HepG2 (cell line): ENCODE measurements at regions not wholly inside any gene's neighbourhood (a gene's known extent, or its start where the extent isn't known, plus 50 kb on each side); places are given as distances from the start of the nearest gene placed in this dataset.

Experiments used
- ATAC-seq: fragments of 200-7000 bp; cut with Tn5 transposase; 3 replicates; pipeline ENCODE4 v1.9.1; 2020; ENCODE audit warnings: mild to moderate bottlenecking, moderate library complexity
- BruUV-seq: library from RNA; stranded (reverse); fragments of 400-500 nt; replicated peaks from 2 replicates; lab custom pipeline; 2021; lab: Mats Ljungman, UMichigan
- CTCF ChIA-PET: fragments of 300-600 bp; formaldehyde crosslinking; extraction: SDS; loops from one replicate; lab custom pipeline; 2021; ENCODE audit warnings: low total read pairs, inconsistent platforms, low intra/inter-chr PET ratio; lab: Yijun Ruan, JAX
- POLR2A ChIA-PET: fragments of 350-600 bp; sonication (Branson Sonifier 250); formaldehyde crosslinking; loops from one replicate; lab custom pipeline; 2020; ENCODE audit warnings: antibody characterized with exemption, inconsistent platforms; lab: Yijun Ruan, JAX
- DNase-seq: peaks from one replicate; pipeline ENCODE4 v3.0.0-alpha.2; 2015; ENCODE audit warnings: low spot score
- FAIRE-seq: peaks from 3 replicates; lab custom pipeline; 2011; peaks lifted over from hg19 to GRCh38; lab: Jason Lieb, UNC
- H2AFZ ChIP-seq: one replicate; pipeline ENCODE4 v1.6.1; 2011; ENCODE audit warnings: low read length, inconsistent platforms
- H3K27ac ChIP-seq: fragments of 300-600 bp; 3 replicates; pipeline ENCODE4 v1.8.0; 2011; ENCODE audit warnings: mixed run types, mild to moderate bottlenecking, mixed read lengths, low read length, inconsistent platforms; ENCODE audit not compliant: insufficient read depth; ENCODE audit errors: extremely low read length
- H3K27me3 ChIP-seq, 2 experiments: fragments of 200-600 bp in 1 of 2; 2 replicates in 1 of 2; 3 replicates in 1 of 2; pipeline versions ENCODE4 v1.6.0 to v1.8.0; 2011; ENCODE audit warnings: low read length in 2 of 2, mild to moderate bottlenecking in 2 of 2, moderate library complexity in 2 of 2, inconsistent platforms in 1 of 2; ENCODE audit not compliant: insufficient read depth in 2 of 2, control insufficient read depth in 1 of 2
- H3K36me3 ChIP-seq, 2 experiments: fragments of 200-600 bp in 1 of 2; replicated peaks in 1 of 2; 2 replicates in 1 of 2; 3 replicates in 1 of 2; pipeline versions ENCODE4 v1.5.1 to v1.8.0; 2011; ENCODE audit warnings: low read length in 2 of 2, inconsistent platforms in 1 of 2; ENCODE audit not compliant: insufficient read depth in 2 of 2, control insufficient read depth in 1 of 2
- H3K4me1 ChIP-seq: 2 replicates; pipeline ENCODE4 v1.5.1; 2012; ENCODE audit warnings: low read length, inconsistent platforms; ENCODE audit not compliant: insufficient read depth
- H3K4me2 ChIP-seq: 2 replicates; pipeline ENCODE4 v1.6.0; 2011; ENCODE audit warnings: low read depth, low read length, inconsistent platforms
- H3K4me3 ChIP-seq, 3 experiments: fragments of 200-600 bp in 1 of 3; sonication (generic), shearing (Covaris generic) in 1 of 3; replicated peaks in 1 of 3; 2 replicates each; pipeline ENCODE4 v1.5.1; 2011 to 2016; ENCODE audit warnings: low read length in 3 of 3, inconsistent platforms in 2 of 3, low read depth in 2 of 3, mild to moderate bottlenecking in 2 of 3, control low read depth in 1 of 3, mixed read lengths in 1 of 3; ENCODE audit not compliant: insufficient read depth in 1 of 3
- H3K79me2 ChIP-seq: one replicate; pipeline ENCODE4 v1.6.1; 2011; ENCODE audit warnings: low read length, inconsistent platforms; ENCODE audit not compliant: insufficient read depth
- H3K9ac ChIP-seq: 2 replicates; pipeline ENCODE4 v1.6.0; 2011; ENCODE audit warnings: mild to moderate bottlenecking, low read depth, low read length, inconsistent platforms; ENCODE audit not compliant: insufficient read depth
- H3K9me3 ChIP-seq: 2 replicates; pipeline ENCODE4 v1.5.1; 2012; ENCODE audit warnings: mild to moderate bottlenecking, low read length
- H4K20me1 ChIP-seq: 2 replicates; pipeline ENCODE4 v1.6.0; 2011; ENCODE audit warnings: inconsistent platforms, mild to moderate bottlenecking, low read length, moderate library complexity; ENCODE audit not compliant: insufficient read depth
- MAFK ChIP-seq, 2 experiments: IDR thresholded peaks in 1 of 2; conservative IDR thresholded peaks in 1 of 2; 2 replicates each; pipeline ENCODE4 v1.6.1; 2011; ENCODE audit warnings: improper control_type of control experiment in 2 of 2, low read length in 2 of 2
- PHF8 ChIP-seq: sonication (generic); formaldehyde crosslinking; IDR thresholded peaks from 2 replicates; pipeline ENCODE4 v1.5.0; 2020; ENCODE audit warnings: missing genetic modification reagents
- ZNF225 ChIP-seq: sonication (generic); formaldehyde crosslinking; IDR thresholded peaks from 2 replicates; pipeline ENCODE4 v1.4.0; 2020; ENCODE audit warnings: mild to moderate bottlenecking, missing genetic modification reagents
- ZNF792 ChIP-seq: IDR thresholded peaks from 2 replicates; pipeline ENCODE4 v1.6.1; 2016
- WGBS: methylation state at CpG from one replicate; pipeline ENCODE4 v1.1.6; 2017; ENCODE audit warnings: low lambda C conversion rate; 5-methylcytosine and 5-hydroxymethylcytosine counted together
- in situ Hi-C: cut with HindIII; loops from 2 replicates; pipeline ENCODE4 v1.10.0; 2017; ENCODE audit warnings: low pct_unique_long_range_greater_than_20kb; ENCODE audit not compliant: extremely low pct_ligation_motif_present
- intact Hi-C: fragments of 100-400 bp; cut with micrococcal nuclease; formaldehyde crosslinking; loops from one replicate; pipeline ENCODE4 v1.10.0; 2022; ENCODE audit not compliant: unreplicated experiment

- in situ Hi-C loops (no loop called here), intact Hi-C loops (no loop called here)
- WGBS, result 53% methylated on average over 1 of the region's 1 CpG
- FAIRE-seq (no peak), DNase-seq (no peak), ATAC-seq (no peak)
- no TSS peak for BruUV-seq
- Histone ChIP-seq H3K4me1 (no peaks in the 10 kb centered on the region), H3K36me3 (no peaks in the 10 kb centered on the region), H3K4me2 (no peak overlapping the region), H4K20me1 (no peaks in the 10 kb centered on the region), H3K9ac (no peak overlapping the region), H3K27me3 (peaks cover 0 to 23% of the 10 kb centered on the region in 2 experiments; a peak in 4 of 5 replicates), H3K27ac (no peak overlapping the region), H3K4me3 (no peak overlapping the region), H3K79me2 (no peaks in the 10 kb centered on the region), H2AFZ (no peak overlapping the region), H3K9me3 (0 out of 2 replicates have a peak, but pooled peaks cover 5% of the 10 kb centered on the region)
- TF ChIP-seq ZNF792, result peak; percentile 63; the same call in 1 of the 2 replicates
- TF ChIP-seq ZNF225 (CRISPR knock-in tag), result no peak
- POLR2A ChIA-PET, result no interaction called here
- CTCF ChIA-PET, result no interaction called here
Measured at GRCh38 chr6:149200282-149200945, 117.1 kb upstream of the TAB2 start.

DNA sequence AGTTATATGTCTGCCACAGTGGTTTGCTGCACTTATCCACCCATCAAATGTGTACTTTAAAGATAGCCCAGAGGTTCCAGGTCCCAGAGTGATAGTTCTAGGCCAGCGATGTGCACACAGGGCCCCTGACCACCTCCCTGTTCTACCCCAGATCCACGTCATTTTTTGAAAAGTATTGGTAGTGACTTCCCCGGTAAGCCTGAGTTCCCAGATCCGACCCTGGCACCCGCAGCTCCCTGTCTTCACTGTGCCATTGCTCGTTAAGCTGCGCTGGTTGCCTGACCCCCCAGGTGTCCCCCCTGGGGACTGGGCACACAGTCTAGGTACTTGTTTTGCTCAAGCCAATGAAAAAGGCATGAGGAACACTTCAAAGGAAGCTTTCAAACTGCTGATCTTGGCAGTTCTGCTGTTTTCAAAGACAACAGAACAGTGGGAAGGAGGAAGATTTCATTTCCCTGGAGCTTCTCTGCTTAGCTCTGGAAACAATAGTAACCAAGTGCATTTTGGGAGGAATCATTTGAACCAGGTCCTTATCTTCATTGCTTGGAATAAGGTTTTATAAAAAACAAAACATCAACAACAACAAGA is 116.3 kb upstream of the TAB2 start:
- no peak for FAIRE-seq
- Histone ChIP-seq H3K27ac (no peak overlapping the region), H4K20me1 (no peaks in the 10 kb centered on the region), H3K9ac (no peak overlapping the region), H3K79me2 (no peaks in the 10 kb centered on the region), H3K4me3 (no peak overlapping the region), H3K4me2 (no peak overlapping the region), H3K36me3 (no peaks in the 10 kb centered on the region), H3K9me3 (0 out of 2 replicates have a peak, but pooled peaks cover 5% of the 10 kb centered on the region), H3K27me3 (peaks cover 0 to 22% of the 10 kb centered on the region in 2 experiments; a peak in 4 of 5 replicates), H2AFZ (no peak overlapping the region), H3K4me1 (no peaks in the 10 kb centered on the region)
- 24% methylated on average over 7 of the region's 7 CpGs for WGBS
- ATAC-seq, result no peak
- no peak for DNase-seq
- ChIA-PET POLR2A (no interaction called here), CTCF (no interaction called here)
- intact Hi-C loops, result no loop called here
- TF ChIP-seq MAFK (conservative IDR thresholded peaks at IDR 0.05 in 1 of 2, IDR thresholded peaks at IDR 0.05 in 1 of 2; ENCODE audit: low read length in 2 of 2) (peak; percentile 11 to 44; a peak in 2 of 4 replicates), PHF8 (CRISPR knock-in tag) (no peak)
- no TSS peak for BruUV-seq
- in situ Hi-C loops, result no loop called here
